ENCODE measurements at regions not wholly inside any gene's neighbourhood (a gene's known extent, or its start where the extent isn't known, plus 50 kb on each side); places are given as distances from the start of the nearest gene placed in this dataset.

- TF ChIP-seq EZH2phosphoT487 (IDR thresholded peaks at IDR 0.05; ENCODE audit: low read length): no peak
- no peak for TF ChIP-seq CTCF (IDR thresholded peaks at IDR 0.05; ENCODE audit: low read length)
These were observed 179.7 kb downstream of the IGLL1 start for GRCh38 chr22:23400286-23400981.
